Astrocyte (in vitro differentiated cells and primary cell): ENCODE measurements at regions not wholly inside any gene's neighbourhood (a gene's known extent, or its start where the extent isn't known, plus 50 kb on each side); places are given as distances from the start of the nearest gene placed in this dataset.

Experiments used
- CTCF ChIP-seq: IDR thresholded peaks from 2 replicates; pipeline ENCODE4 v1.5.1; 2011; ENCODE audit warnings: low read depth, mild to moderate bottlenecking, inconsistent platforms, low read length, moderate library complexity; ENCODE audit not compliant: insufficient read depth
- EZH2 ChIP-seq: IDR thresholded peaks from 2 replicates; pipeline ENCODE4 v1.6.1; 2012; ENCODE audit warnings: mild to moderate bottlenecking, low read length, inconsistent platforms; ENCODE audit not compliant: insufficient read depth

DNA sequence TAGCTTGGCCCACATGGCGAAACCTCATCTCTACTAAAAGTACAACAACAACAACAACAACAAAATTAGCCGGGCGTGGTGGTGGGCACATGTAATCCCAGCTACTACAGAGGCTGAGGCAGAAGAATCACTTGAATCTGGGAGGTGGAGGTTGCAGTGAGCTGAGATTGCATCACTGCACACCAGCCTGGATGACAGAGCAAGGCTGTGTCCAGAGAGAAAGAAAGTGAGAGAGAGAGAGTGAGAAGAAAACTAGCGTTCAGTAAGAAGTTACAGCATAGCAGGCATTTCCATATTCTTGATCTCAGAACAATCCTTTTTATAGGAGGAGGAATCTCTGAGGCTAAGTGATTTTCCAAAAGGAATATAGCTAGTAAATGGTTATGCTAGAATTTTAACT, 1076.1 kb downstream of the AGBL1 start:
- no peak for TF ChIP-seq CTCF
- no peak for TF ChIP-seq EZH2
